Mesothelial cell of epicardium (in vitro differentiated cells): ENCODE measurements at regions not wholly inside any gene's neighbourhood (a gene's known extent, or its start where the extent isn't known, plus 50 kb on each side); places are given as distances from the start of the nearest gene placed in this dataset.

ENCODE experiments used
- DNase-seq, 2 experiments: peaks; one replicate each; pipeline ENCODE4 v3.0.0; 2021; ENCODE audit warnings: low spot score in 2 of 2; ENCODE audit not compliant: unreplicated experiment in 2 of 2
- H3K27ac Mint-ChIP-seq: 2 replicates; pipeline ENCODE4 v1.8.0; 2021; ENCODE audit warnings: mixed read lengths
- H3K27me3 Mint-ChIP-seq: 2 replicates; pipeline ENCODE4 v1.8.0; 2021; ENCODE audit warnings: low read depth, mixed read lengths
- H3K36me3 Mint-ChIP-seq: 2 replicates; pipeline ENCODE4 v1.8.0; 2021; ENCODE audit warnings: mixed read lengths
- H3K4me1 Mint-ChIP-seq: 2 replicates; pipeline ENCODE4 v1.8.0; 2021; ENCODE audit warnings: mixed read lengths
- H3K4me3 Mint-ChIP-seq: 2 replicates; pipeline ENCODE4 v1.8.0; 2021; ENCODE audit warnings: mild to moderate bottlenecking, moderate library complexity, mixed read lengths
- H3K9me3 Mint-ChIP-seq: 2 replicates; pipeline ENCODE4 v1.8.0; 2021; ENCODE audit warnings: mixed read lengths
- TF ChIP-seq, protein P1 (sequence below): fragments of 200-600 bp; sonication (generic); IDR thresholded peaks from one replicate; pipeline ENCODE4 v1.5.0; 2021; ENCODE audit warnings: antibody characterized with exemption; ENCODE audit not compliant: unreplicated experiment

DNA sequence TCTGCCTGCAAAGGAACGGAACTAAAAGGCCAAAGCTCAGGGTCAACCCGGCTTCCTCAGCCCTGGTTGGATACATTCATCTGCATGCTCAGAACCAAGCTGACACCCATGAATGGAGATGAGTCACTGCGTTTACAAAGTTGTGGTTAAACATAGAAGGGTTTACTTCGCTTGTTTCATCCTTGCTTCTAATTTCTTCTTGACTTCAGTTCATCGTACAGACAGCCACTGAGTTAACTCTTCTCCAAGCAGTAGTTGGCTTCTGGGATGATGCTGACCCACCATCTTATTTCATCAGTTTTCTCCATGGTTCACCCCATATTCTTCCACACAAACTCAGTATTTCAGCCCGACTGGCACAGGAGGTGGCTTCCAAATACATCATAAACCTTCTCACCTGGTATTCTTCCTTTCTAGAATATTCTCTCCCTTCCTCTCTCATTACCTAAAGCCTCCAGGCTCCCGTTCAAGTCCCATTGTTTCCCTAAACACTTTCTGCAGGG lies 166.3 kb upstream of the RNF32 start:
- no peak overlapping the region for H3K4me3 Mint-ChIP-seq
- DNase-seq, result no peak
- peaks cover 4% of the 10 kb centered on the region for H3K9me3 Mint-ChIP-seq
- H3K36me3 Mint-ChIP-seq, result peaks cover 5% of the 10 kb centered on the region
- H3K27me3 Mint-ChIP-seq, result peaks cover 41% of the 10 kb centered on the region
- no peak overlapping the region for H3K27ac Mint-ChIP-seq
- H3K4me1 Mint-ChIP-seq, result peaks cover under 1% of the 10 kb centered on the region
- TF ChIP-seq, protein P1, sequence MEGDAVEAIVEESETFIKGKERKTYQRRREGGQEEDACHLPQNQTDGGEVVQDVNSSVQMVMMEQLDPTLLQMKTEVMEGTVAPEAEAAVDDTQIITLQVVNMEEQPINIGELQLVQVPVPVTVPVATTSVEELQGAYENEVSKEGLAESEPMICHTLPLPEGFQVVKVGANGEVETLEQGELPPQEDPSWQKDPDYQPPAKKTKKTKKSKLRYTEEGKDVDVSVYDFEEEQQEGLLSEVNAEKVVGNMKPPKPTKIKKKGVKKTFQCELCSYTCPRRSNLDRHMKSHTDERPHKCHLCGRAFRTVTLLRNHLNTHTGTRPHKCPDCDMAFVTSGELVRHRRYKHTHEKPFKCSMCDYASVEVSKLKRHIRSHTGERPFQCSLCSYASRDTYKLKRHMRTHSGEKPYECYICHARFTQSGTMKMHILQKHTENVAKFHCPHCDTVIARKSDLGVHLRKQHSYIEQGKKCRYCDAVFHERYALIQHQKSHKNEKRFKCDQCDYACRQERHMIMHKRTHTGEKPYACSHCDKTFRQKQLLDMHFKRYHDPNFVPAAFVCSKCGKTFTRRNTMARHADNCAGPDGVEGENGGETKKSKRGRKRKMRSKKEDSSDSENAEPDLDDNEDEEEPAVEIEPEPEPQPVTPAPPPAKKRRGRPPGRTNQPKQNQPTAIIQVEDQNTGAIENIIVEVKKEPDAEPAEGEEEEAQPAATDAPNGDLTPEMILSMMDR, result no peak

GRCh38 chr7:156473476-156474240 lies 166.9 kb upstream of the RNF32 start:
- Mint-ChIP-seq H3K9me3 (peaks cover 4% of the 10 kb centered on the region), H3K36me3 (peaks cover 5% of the 10 kb centered on the region), H3K4me1 (peaks cover 3% of the 10 kb centered on the region), H3K27ac (no peak overlapping the region), H3K27me3 (peaks cover 38% of the 10 kb centered on the region), H3K4me3 (no peak overlapping the region)
- DNase-seq, result no peak
- TF ChIP-seq, protein P1, result no peak

- Mint-ChIP-seq H3K27ac (no peak overlapping the region), H3K27me3 (peaks cover 34% of the 10 kb centered on the region), H3K9me3 (peaks cover 4% of the 10 kb centered on the region), H3K36me3 (peaks cover 5% of the 10 kb centered on the region), H3K4me3 (no peak overlapping the region), H3K4me1 (peaks cover 3% of the 10 kb centered on the region)
- TF ChIP-seq, protein P1, result no peak
- DNase-seq, result no peak
Observed at GRCh38 chr7:156472267-156472666, 168.3 kb upstream of the RNF32 start.

DNA sequence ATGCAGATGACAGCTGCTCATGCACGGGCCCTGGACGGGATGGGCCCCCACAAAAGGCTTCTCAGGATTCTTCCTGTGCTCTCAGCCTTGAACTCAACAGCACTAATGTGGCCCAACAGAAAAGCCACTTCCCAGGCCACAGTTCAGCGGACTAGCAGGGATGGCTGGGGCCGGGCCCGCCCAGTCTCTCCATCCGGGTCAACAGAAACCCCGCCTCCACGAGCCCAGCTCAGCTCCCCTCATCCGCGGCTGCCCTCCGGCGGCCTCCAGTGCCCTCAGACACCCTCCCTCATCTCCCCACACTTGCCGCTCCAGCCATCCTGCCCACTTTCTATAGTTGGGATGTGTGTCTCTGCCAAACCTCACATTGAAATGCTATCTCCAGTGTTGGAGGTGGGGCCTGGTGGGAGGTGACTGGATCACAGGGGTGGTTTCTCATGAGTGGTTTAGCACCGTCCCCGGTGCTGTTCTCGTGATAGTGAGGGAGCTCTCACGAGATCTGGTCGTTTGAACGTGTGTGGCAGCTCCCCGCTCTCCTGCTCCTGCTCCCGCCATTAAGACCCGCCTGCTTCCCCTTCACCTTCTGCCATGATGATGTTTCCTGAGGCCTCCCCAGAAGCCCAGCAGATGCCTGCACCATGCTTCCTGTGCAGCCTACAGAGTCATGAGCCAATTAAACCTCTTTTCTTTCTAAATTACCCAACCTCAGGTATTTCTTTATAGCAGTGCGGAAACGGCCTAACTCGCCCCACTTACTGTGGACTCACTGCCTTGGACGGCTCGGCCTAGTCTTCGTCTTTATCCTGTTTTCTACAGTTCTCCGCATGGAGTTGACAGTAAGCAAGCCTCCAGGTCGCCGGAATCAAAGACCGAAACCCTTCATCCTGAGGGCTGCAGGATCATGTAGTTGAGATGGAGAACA lies 169.9 kb upstream of the RNF32 start:
- H3K4me1 Mint-ChIP-seq, result peaks cover 3% of the 10 kb centered on the region
- H3K4me3 Mint-ChIP-seq, result no peak overlapping the region
- H3K36me3 Mint-ChIP-seq, result peaks cover 5% of the 10 kb centered on the region
- no peak overlapping the region for H3K27ac Mint-ChIP-seq
- TF ChIP-seq, protein P1, result no peak
- peaks cover 35% of the 10 kb centered on the region for H3K27me3 Mint-ChIP-seq
- H3K9me3 Mint-ChIP-seq, result peaks cover 4% of the 10 kb centered on the region
- no peak for DNase-seq

DNA sequence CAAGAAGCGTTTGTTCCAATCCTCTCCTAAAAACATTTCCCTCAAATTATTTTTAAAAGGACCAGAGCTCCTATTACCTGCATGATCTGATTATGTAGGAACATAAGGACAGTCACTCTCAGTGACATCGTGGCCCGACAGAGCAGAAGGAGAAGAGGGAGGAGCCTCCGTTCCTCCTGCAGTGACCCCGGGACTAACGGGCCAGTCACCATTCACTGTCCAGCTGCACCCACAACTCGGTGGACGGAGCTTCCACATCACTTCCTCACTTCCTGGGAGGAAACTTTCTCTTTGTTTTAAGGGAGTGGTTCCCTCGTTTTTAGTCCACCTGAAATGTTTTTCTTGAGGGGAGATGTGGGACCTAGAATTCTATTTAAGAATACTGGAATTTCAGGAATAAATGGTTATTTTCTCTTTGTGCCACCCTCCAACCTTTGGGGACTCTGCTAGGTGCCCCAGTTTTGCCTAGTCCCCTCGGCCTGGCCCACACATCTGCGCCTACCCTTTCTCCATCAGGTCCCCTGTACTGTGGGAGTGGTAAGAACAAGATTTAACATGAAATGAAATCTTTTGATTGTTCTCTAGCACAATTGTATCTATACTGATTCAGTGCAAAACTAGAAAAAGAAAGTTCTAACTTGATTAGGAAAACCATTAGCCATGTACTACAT lies 173.5 kb upstream of the RNF32 start:
- Mint-ChIP-seq H3K27ac (no peak overlapping the region), H3K36me3 (peaks cover 5% of the 10 kb centered on the region)
- no peak for DNase-seq

More for the DNA sequence above, 173.5 kb upstream of the RNF32 start:
- Mint-ChIP-seq H3K9me3 (peaks cover 4% of the 10 kb centered on the region), H3K27me3 (peaks cover 40% of the 10 kb centered on the region), H3K4me1 (peaks cover 3% of the 10 kb centered on the region), H3K4me3 (no peak overlapping the region)
- TF ChIP-seq, protein P1, result no peak
